D341Med (cell line): ENCODE measurements at regions not wholly inside any gene's neighbourhood (a gene's known extent, or its start where the extent isn't known, plus 50 kb on each side); places are given as distances from the start of the nearest gene placed in this dataset.
A peak's percentile ranks its signal among the peaks of the same experiment; 100 is the strongest.

Experiments
- DNase-seq: peaks from one replicate; pipeline ENCODE4 v3.0.0; 2012; ENCODE audit warnings: low spot score

GRCh38 chr13:75231235-75231634 is 250.7 kb downstream of the TBC1D4 start:
- no peak for DNase-seq

- DNase-seq: no peak
Observed at GRCh38 chr13:75226733-75227435, 255.1 kb downstream of the TBC1D4 start.

- DNase-seq: no peak
Observed at GRCh38 chr13:75226092-75226491, 255.9 kb downstream of the TBC1D4 start.

GRCh38 chr13:75225288-75226032 is 256.5 kb downstream of the TBC1D4 start:
- DNase-seq: no peak

GRCh38 chr13:75224053-75224742 is 257.8 kb downstream of the TBC1D4 start:
- DNase-seq: no peak

- DNase-seq: no peak
Observed at GRCh38 chr13:75222031-75222430, 259.9 kb downstream of the TBC1D4 start.

- DNase-seq: no peak
Observed at GRCh38 chr13:75220861-75221260, 261.1 kb downstream of the TBC1D4 start.

GRCh38 chr13:75220238-75220542 is 261.8 kb downstream of the TBC1D4 start:
- no peak for DNase-seq

- peak; percentile 93 for DNase-seq
Observed at GRCh38 chr13:75219479-75220237, 262.3 kb downstream of the TBC1D4 start.

- DNase-seq: no peak
Observed at GRCh38 chr13:75217949-75218348, 264.0 kb downstream of the TBC1D4 start.

- no peak for DNase-seq
Observed at GRCh38 chr13:75216038-75216437, 265.9 kb downstream of the TBC1D4 start.

GRCh38 chr13:75214846-75215245 is 267.1 kb downstream of the TBC1D4 start:
- DNase-seq: no peak

GRCh38 chr13:75202981-75203380 is 279.0 kb downstream of the TBC1D4 start:
- DNase-seq: no peak

- DNase-seq: no peak
Observed at GRCh38 chr13:75197803-75198202, 284.2 kb downstream of the TBC1D4 start.

- DNase-seq: no peak
Observed at GRCh38 chr13:75196147-75196837, 285.7 kb downstream of the TBC1D4 start.

GRCh38 chr13:75195495-75196146 is 286.3 kb downstream of the TBC1D4 start:
- no peak for DNase-seq

GRCh38 chr13:75194717-75195462 is 287.1 kb downstream of the TBC1D4 start:
- no peak for DNase-seq

- DNase-seq: no peak
Observed at GRCh38 chr13:75186379-75186778, 295.6 kb downstream of the TBC1D4 start.

- no peak for DNase-seq
Observed at GRCh38 chr13:75181906-75182305, 300.1 kb downstream of the TBC1D4 start.

GRCh38 chr13:75180805-75181455 is 301.0 kb downstream of the TBC1D4 start:
- no peak for DNase-seq
